Effector memory CD8-positive, alpha-beta T cell (primary cell): ENCODE measurements at regions not wholly inside any gene's neighbourhood (a gene's known extent, or its start where the extent isn't known, plus 50 kb on each side); places are given as distances from the start of the nearest gene placed in this dataset.

ENCODE experiments used
- ATAC-seq: fragments of 150-1000 bp; cut with Tn5 transposase; replicated peaks from 2 replicates; pipeline ENCODE4 v1.10.0; 2021; ENCODE audit warnings: mild to moderate bottlenecking, moderate library complexity
- DNase-seq, 3 experiments: peaks; one replicate each; pipeline ENCODE4 v3.0.0; 2021
- H3K27ac Mint-ChIP-seq, 2 donors: one replicate each; pipeline ENCODE4 v1.8.0; 2022; ENCODE audit warnings: mild to moderate bottlenecking in 2 of 2, mixed read lengths in 2 of 2, moderate library complexity in 2 of 2
- H3K27me3 Mint-ChIP-seq, 2 donors: one replicate each; pipeline ENCODE4 v1.8.0; 2022; ENCODE audit warnings: mixed read lengths in 2 of 2
- H3K36me3 Mint-ChIP-seq: one replicate; pipeline ENCODE4 v1.8.0; 2022; ENCODE audit warnings: mild to moderate bottlenecking, moderate library complexity, mixed read lengths; ENCODE audit not compliant: insufficient read depth
- H3K4me1 Mint-ChIP-seq, 2 donors: one replicate each; pipeline ENCODE4 v1.8.0; 2022; ENCODE audit warnings: low read depth in 2 of 2, mixed read lengths in 2 of 2
- H3K4me3 Mint-ChIP-seq, 2 donors: one replicate each; pipeline ENCODE4 v1.8.0; 2022; ENCODE audit warnings: mild to moderate bottlenecking in 2 of 2, mixed read lengths in 2 of 2, moderate library complexity in 2 of 2
- H3K9me3 Mint-ChIP-seq, 2 donors: one replicate each; pipeline ENCODE4 v1.8.0; 2022; ENCODE audit warnings: mixed read lengths in 2 of 2

DNA sequence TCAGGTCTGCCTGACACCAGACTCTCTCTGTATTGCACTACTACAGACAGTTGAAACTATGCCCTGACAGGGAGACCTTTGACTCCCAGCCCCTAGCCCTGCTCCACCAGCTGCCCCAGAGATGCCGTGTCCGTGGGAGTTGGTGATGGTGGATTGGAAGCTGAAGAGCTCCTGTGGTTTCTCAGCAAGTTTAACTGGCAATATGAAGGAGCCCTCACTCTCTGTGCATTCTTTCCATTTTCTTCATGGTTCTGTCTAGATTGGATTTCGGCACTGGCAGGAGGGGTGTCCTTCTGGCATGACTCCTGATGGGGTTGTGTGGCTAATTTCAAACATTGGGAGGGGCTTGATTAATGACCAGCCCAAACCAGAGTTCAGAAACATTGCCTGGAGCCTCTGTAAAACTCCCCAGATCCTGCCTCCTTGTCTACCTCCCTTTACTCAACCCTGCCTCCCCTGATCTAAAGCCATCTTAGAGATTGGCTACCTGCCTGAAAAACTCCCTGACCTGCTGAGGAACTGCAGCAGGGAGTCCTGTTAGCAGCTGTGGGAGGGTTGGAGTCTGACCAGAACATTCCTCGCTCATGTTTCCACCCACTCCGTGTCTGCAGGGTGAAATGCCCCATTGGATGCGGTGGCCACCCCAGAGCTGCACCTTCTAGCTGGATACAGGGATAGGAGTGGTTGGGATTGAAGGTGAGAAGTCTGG is 206.9 kb upstream of the SPRED2 start:
- peaks cover 5% of the 10 kb centered on the region for H3K36me3 Mint-ChIP-seq
- H3K27me3 Mint-ChIP-seq = peaks cover 13 to 36% of the 10 kb centered on the region in 2 donors
- DNase-seq (no peak), ATAC-seq (no peak)
- H3K27ac Mint-ChIP-seq = no peak overlapping the region
- no peak overlapping the region for H3K4me3 Mint-ChIP-seq
- peaks cover 0 to 3% of the 10 kb centered on the region in 2 donors for H3K4me1 Mint-ChIP-seq
- no peaks in the 10 kb centered on the region for H3K9me3 Mint-ChIP-seq

DNA sequence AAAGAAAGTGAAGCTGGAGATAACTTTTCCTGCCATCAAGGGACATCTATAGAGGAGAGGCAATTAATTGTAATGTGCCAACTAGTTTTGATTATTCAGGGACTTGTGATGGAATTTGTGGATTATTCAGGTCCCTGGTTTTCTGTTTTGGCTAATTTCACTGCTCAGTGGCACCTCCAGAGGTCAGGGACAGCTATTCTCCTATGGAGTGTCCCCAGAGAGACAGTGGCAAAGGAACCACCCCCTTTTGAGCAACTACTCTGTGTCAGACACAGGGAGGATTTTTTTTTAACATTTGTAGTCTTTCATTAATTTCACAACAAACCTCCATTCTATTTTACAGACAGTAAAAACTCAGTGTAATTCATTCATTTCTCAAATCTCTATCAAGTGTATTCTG is 206.0 kb upstream of the SPRED2 start:
- H3K4me1 Mint-ChIP-seq = peaks cover 0 to 3% of the 10 kb centered on the region in 2 donors
- ATAC-seq (no peak), DNase-seq (no peak)
- no peaks in the 10 kb centered on the region for H3K9me3 Mint-ChIP-seq
- no peak overlapping the region for H3K4me3 Mint-ChIP-seq
- H3K27me3 Mint-ChIP-seq = peaks cover 18 to 32% of the 10 kb centered on the region in 2 donors
- no peak overlapping the region for H3K27ac Mint-ChIP-seq
- peaks cover 5% of the 10 kb centered on the region for H3K36me3 Mint-ChIP-seq

DNA sequence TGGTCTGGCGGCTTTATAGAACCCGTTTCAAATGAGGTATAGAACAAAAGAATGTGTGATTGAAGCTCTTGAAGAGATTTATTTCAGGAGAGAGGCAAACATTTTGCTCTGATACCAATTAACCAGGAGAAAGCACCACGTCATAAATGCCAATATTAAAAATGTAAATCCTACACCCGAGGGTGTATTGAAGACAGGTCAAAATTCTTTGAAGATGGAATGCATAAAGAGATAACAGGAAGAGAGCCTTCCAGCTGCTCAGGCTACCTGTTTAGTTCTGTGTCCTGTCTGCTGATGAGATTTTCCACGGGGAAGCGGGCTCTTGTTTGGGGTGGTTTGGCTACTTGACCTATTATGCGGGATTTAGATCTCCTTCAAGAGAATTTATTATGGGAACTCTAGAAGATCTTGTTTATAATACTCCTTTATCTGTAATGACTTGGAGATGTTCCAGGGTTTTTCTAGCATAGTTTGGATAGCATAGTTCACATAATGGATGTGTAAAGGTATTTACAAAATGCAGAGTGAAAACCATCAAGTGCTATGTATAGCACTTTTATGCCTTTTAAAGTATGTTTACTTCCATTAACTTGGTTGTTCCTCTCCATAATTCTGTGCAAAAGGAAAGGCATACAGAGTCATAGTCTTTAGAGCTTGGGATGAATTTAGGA is 204.5 kb upstream of the SPRED2 start:
- peaks cover 0 to 3% of the 10 kb centered on the region in 2 donors for H3K4me1 Mint-ChIP-seq
- H3K27me3 Mint-ChIP-seq = peaks cover 20 to 38% of the 10 kb centered on the region in 2 donors
- H3K9me3 Mint-ChIP-seq = no peaks in the 10 kb centered on the region
- DNase-seq (no peak), ATAC-seq (no peak)
- H3K36me3 Mint-ChIP-seq = peaks cover 5% of the 10 kb centered on the region
- H3K27ac Mint-ChIP-seq = no peak overlapping the region
- no peak overlapping the region for H3K4me3 Mint-ChIP-seq

DNA sequence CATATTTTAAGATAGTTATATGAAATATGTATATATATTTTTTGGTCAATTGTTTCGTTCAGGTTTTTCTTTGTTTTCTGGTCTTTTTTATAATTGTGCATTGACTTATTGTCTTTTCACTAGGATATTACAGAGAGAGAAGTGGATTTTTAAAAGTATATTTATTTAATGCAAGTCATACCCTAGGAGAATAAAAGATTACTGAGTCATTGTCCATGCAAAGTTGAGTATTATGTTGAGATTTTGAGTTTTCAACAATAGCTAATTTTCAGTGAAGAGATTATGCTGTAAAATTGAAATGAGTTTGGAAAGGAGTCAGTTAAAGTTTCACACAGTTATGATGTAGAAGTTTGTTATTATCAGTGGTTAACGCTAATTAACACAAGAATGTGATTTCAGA is 203.6 kb upstream of the SPRED2 start:
- Mint-ChIP-seq H3K27ac (no peak overlapping the region), H3K4me3 (no peak overlapping the region), H3K9me3 (no peaks in the 10 kb centered on the region), H3K4me1 (peaks cover 0 to 3% of the 10 kb centered on the region in 2 donors), H3K36me3 (peaks cover 5% of the 10 kb centered on the region), H3K27me3 (peaks cover 20 to 38% of the 10 kb centered on the region in 2 donors)
- DNase-seq (no peak), ATAC-seq (no peak)

DNA sequence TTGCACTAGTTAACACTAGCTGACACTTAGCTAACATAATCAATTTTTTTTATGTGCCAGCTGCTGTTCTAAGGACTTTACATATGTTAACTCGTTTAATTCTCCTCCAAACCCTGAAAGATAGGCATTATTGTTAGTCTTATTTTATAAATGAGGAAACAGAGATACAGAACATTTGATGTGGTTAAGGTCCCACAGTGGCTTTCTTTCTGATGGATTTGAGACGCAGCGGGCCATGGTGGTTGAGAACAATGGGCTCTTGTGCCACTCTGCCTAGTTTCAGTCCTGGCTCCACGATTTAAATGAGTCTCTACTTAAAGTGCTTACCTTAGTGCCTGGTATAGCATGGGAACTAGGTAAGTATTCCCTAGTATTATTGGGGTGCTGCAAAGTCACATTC is 201.9 kb upstream of the SPRED2 start:
- H3K4me1 Mint-ChIP-seq = no peaks in the 10 kb centered on the region
- ATAC-seq (no peak), DNase-seq (no peak)
- no peak overlapping the region for H3K27ac Mint-ChIP-seq
- H3K9me3 Mint-ChIP-seq = no peaks in the 10 kb centered on the region
- peaks cover 26 to 30% of the 10 kb centered on the region in 2 donors for H3K27me3 Mint-ChIP-seq
- no peak overlapping the region for H3K4me3 Mint-ChIP-seq
- no peaks in the 10 kb centered on the region for H3K36me3 Mint-ChIP-seq

DNA sequence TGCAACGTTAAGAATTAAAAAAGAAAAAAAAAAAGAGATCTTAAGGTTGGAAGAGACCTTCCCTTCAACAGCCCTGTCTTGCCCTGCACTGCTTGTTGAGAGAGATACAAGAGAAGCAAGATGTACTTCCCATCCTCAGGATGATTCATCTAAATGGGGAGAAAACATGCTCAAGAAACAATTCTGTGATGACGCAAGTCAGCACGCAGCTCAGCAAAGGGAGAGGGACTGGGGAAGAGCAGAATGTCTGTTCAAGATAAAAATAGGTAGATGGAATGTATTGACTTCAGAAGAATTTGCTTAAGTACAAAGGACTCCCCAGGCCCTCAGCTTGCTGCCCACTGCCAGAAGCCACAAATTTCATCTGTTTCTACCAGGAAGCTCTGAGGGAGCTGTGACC is 198.2 kb upstream of the SPRED2 start:
- Mint-ChIP-seq H3K27me3 (peaks cover 17 to 20% of the 10 kb centered on the region in 2 donors), H3K4me1 (no peaks in the 10 kb centered on the region), H3K9me3 (no peaks in the 10 kb centered on the region), H3K4me3 (no peak overlapping the region), H3K27ac (no peak overlapping the region), H3K36me3 (no peaks in the 10 kb centered on the region)
- no peak for ATAC-seq
- DNase-seq = no peak

DNA sequence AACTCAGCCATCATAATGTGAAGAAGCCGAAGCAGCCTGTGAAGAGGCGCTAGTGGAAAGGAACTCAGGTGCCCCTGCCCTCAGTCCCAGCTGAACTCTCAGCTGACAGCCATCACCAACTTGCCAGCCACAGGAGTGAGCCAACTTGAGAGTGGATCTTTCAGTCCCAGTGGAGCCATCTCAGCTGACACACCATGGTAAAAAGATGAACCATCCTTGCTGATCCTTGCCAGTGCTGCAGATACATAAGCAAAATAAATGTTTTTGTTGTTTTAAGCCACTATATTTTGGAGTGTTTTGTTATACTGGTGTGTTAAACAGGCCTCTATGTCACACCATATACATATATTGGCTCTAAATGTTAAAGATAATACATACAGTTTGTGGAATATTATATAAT is 195.8 kb upstream of the SPRED2 start:
- Mint-ChIP-seq H3K27ac (no peak overlapping the region), H3K27me3 (peaks cover 14 to 15% of the 10 kb centered on the region in 2 donors), H3K36me3 (no peaks in the 10 kb centered on the region), H3K4me3 (no peak overlapping the region), H3K9me3 (no peaks in the 10 kb centered on the region), H3K4me1 (no peaks in the 10 kb centered on the region)
- DNase-seq (no peak), ATAC-seq (no peak)

DNA sequence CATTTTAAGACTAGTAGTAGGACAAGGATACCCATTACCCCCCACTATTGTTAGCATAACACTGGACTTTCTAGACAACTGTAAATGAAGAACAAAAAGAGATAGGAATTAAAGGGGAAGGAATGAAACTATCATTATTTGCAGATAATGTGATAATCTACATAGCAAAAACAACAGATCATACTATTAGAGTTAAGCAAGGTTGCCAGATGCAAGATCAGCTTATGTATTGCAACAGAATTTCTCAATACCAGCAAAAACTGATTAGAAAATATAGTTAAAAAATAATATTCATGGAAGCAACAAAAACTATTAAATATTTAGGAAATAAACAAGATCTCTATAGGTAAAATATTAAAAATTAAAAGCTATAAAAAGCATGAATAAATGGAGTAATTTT is 194.4 kb upstream of the SPRED2 start:
- ATAC-seq (no peak), DNase-seq (no peak)
- Mint-ChIP-seq H3K9me3 (no peaks in the 10 kb centered on the region), H3K36me3 (no peaks in the 10 kb centered on the region), H3K4me3 (no peak overlapping the region), H3K4me1 (no peaks in the 10 kb centered on the region), H3K27ac (no peak overlapping the region), H3K27me3 (peaks cover 24 to 28% of the 10 kb centered on the region in 2 donors)

DNA sequence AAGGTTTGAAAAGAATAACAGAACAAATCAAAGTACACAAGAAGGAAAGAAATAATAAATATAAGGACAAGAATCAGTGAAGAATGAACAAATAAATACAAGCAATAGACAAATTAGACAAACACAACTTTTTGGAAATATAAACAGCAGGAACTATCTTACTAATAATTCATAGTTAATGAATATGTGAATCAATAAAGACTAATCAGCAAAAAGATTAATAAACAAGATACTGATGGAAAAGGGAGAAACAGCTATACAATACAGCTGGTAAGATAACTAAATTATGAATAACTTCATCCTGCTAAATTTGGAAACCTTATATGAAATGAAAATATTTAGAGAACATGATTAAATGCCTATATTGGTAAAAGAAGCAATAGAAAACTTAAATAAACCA is 193.6 kb upstream of the SPRED2 start:
- H3K27ac Mint-ChIP-seq = no peak overlapping the region
- ATAC-seq = no peak
- no peaks in the 10 kb centered on the region for H3K36me3 Mint-ChIP-seq
- DNase-seq = no peak
- peaks cover 32 to 33% of the 10 kb centered on the region in 2 donors for H3K27me3 Mint-ChIP-seq
- no peaks in the 10 kb centered on the region for H3K4me1 Mint-ChIP-seq
- H3K4me3 Mint-ChIP-seq = no peak overlapping the region
- no peaks in the 10 kb centered on the region for H3K9me3 Mint-ChIP-seq

DNA sequence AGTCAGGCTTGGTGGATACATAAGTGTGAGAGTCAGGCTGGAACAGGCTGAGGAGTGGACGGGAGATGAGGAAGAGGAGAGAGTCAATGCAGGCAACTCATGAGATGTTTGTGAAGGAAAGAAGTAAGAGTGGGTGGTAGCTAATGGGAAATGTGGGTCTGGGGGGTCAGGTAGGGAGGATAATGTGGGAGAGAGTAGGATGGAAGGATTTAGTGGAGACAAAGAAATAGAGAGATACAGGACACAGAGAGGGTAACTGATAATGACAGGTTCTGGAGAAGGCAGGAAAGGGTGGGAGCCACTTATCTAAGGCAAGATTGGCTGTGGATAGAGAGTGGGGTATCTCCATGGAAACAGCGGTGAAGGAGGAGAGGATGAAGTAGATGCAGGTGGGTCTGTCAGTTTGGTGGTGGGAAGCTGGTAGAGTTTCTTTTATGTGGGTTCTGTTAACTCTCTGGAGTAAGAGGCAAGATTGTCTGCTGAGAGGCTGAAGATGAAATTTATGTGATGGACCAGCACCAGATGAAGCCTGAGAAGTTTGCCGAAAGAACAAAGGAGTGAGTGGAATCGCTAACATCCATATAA is 190.6 kb upstream of the SPRED2 start:
- Mint-ChIP-seq H3K4me3 (no peak overlapping the region), H3K27ac (no peak overlapping the region), H3K36me3 (no peaks in the 10 kb centered on the region), H3K27me3 (peaks cover 29 to 36% of the 10 kb centered on the region in 2 donors), H3K9me3 (no peaks in the 10 kb centered on the region), H3K4me1 (no peaks in the 10 kb centered on the region)
- no peak for DNase-seq
- ATAC-seq = no peak

DNA sequence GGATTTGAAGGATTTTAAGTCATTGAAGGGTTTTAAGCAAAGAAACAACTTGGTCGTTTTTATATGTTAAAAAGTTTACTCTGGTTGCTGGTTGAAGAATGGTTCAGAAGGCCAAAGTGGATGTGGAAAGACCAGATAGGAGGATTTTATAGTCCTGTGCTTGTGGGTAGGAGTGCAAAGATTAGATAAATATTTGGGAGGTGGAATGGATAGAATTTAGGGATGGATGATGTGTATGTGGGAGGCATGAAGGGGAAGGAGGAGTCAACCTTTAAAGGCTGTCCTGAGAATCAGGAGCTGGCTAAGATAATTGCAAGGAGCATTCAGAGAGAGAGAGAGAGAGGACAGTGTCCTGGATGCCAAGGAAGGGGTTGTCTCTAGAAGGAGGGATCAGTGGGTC is 190.1 kb upstream of the SPRED2 start:
- DNase-seq (no peak), ATAC-seq (no peak)
- no peak overlapping the region for H3K4me3 Mint-ChIP-seq
- H3K27ac Mint-ChIP-seq = no peak overlapping the region
- H3K36me3 Mint-ChIP-seq = no peaks in the 10 kb centered on the region
- no peaks in the 10 kb centered on the region for H3K9me3 Mint-ChIP-seq
- H3K27me3 Mint-ChIP-seq = peaks cover 29 to 36% of the 10 kb centered on the region in 2 donors
- no peaks in the 10 kb centered on the region for H3K4me1 Mint-ChIP-seq

DNA sequence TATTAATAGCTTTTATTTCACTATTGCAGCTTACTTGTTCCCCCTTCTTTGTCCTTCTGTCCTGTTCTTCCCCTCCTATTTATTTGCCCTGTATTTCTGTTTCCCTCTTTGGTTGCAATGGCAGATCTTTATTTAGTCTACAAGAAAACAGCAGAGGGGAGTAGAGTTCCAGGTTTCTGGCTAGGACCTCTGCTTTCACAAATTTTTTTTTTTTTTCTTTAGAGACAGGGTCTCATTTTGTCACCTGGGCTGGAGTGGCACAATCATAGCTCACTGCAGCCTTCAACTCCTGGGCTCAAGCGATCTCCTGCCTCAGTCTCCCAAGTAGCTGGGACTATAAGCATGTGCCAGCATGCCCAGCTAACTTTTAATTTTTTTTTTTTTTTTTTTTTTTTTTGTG is 188.1 kb upstream of the SPRED2 start:
- DNase-seq (no peak), ATAC-seq (no peak)
- peaks cover 29 to 36% of the 10 kb centered on the region in 2 donors for H3K27me3 Mint-ChIP-seq
- no peaks in the 10 kb centered on the region for H3K4me1 Mint-ChIP-seq
- no peak overlapping the region for H3K27ac Mint-ChIP-seq
- H3K4me3 Mint-ChIP-seq = no peak overlapping the region
- no peaks in the 10 kb centered on the region for H3K36me3 Mint-ChIP-seq
- H3K9me3 Mint-ChIP-seq = no peaks in the 10 kb centered on the region

DNA sequence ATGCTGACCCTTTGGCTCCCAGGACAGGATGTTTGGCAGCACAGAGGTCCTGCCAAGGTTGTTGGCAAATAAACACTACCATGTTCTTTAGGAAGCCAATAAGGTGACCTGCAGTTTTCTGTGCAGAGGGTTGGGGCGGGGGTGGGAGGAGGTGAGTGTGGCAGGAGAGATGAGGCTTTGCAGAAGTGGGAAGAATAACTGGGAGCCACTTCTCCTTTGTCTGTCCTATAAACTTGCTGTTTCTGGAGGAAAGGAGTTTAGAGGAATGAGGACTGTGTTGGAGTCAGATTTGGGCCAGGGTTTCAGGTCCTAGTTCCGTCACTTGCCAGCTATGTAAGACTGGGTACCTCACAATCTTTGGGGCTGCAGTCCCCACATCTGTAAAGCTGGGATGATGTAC is 187.6 kb upstream of the SPRED2 start:
- ATAC-seq = no peak
- Mint-ChIP-seq H3K36me3 (no peaks in the 10 kb centered on the region), H3K27ac (no peak overlapping the region), H3K4me3 (no peak overlapping the region), H3K9me3 (no peaks in the 10 kb centered on the region), H3K27me3 (peaks cover 29 to 36% of the 10 kb centered on the region in 2 donors), H3K4me1 (no peaks in the 10 kb centered on the region)
- DNase-seq = no peak

DNA sequence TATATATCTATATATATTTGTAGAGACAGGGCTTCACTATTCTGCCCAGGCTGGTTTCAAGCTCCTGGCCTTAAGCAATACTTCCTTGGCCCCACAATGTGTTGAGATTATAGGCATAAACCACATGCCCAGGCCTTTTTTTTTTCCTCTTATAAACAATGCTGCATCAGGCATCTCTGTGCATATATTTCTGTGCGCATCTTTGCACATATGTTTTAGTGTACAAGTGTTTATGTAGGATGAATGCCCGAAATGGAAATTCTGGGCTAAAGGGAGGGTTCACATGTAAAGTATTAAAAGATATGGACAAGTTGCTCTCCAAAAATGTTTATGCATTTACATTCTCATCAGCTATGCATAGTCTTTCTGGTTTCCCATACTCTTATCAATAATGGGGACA is 183.2 kb upstream of the SPRED2 start:
- no peak overlapping the region for H3K4me3 Mint-ChIP-seq
- no peaks in the 10 kb centered on the region for H3K36me3 Mint-ChIP-seq
- DNase-seq = no peak
- peaks cover 20 to 24% of the 10 kb centered on the region in 2 donors for H3K27me3 Mint-ChIP-seq
- no peak for ATAC-seq
- no peak overlapping the region for H3K27ac Mint-ChIP-seq
- H3K4me1 Mint-ChIP-seq = no peaks in the 10 kb centered on the region
- no peaks in the 10 kb centered on the region for H3K9me3 Mint-ChIP-seq
